Peyer's patch (tissue), 4 donors: ENCODE measurements at regions not wholly inside any gene's neighbourhood (a gene's known extent, or its start where the extent isn't known, plus 50 kb on each side); places are given as distances from the start of the nearest gene placed in this dataset.

Experiments used
- CTCF ChIP-seq, 6 experiments: fragments of 450-650 bp in 4 of 6; fragments of 200-600 bp in 2 of 6; sonication (generic) in 1 of 6; IDR thresholded peaks; one replicate each; pipeline ENCODE4 v1.5.1; 2017 to 2019; ENCODE audit warnings: antibody characterized with exemption in 6 of 6, mild to moderate bottlenecking in 3 of 6, moderate library complexity in 1 of 6
- POLR2A ChIP-seq, 2 donors: fragments of 450-650 bp; IDR thresholded peaks; one replicate each; pipeline ENCODE4 v1.5.1; 2017; ENCODE audit warnings: antibody characterized with exemption in 2 of 2, mild to moderate bottlenecking in 2 of 2, moderate library complexity in 2 of 2

GRCh38 chr4:18314731-18315130 is 293.2 kb upstream of the LCORL start:
- TF ChIP-seq POLR2A (IDR thresholded peaks at IDR 0.05) (no peak), CTCF (IDR thresholded peaks at IDR 0.05) (no peak)
